HG02938 (cell line): ENCODE measurements at regions not wholly inside any gene's neighbourhood (a gene's known extent, or its start where the extent isn't known, plus 50 kb on each side); places are given as distances from the start of the nearest gene placed in this dataset.

Experiments used
- ATAC-seq: cut with Tn5 transposase; IDR thresholded peaks from one replicate; pipeline ENCODE4 v1.9.1; 2021; ENCODE audit warnings: mild to moderate bottlenecking, moderate library complexity; ENCODE audit not compliant: unreplicated experiment

GRCh38 chr6:2433266-2433665 is 187.9 kb upstream of the GMDS start:
- ATAC-seq = no peak

GRCh38 chr6:2432292-2432691 is 186.9 kb upstream of the GMDS start:
- ATAC-seq = no peak

GRCh38 chr6:2430612-2431011 is 185.2 kb upstream of the GMDS start:
- no peak for ATAC-seq

- ATAC-seq = no peak
Observed at GRCh38 chr6:2429460-2429859, 184.1 kb upstream of the GMDS start.

- ATAC-seq = no peak
Observed at GRCh38 chr6:2429032-2429431, 183.6 kb upstream of the GMDS start.

GRCh38 chr6:2426561-2427340 is 181.3 kb upstream of the GMDS start:
- ATAC-seq = no peak

- ATAC-seq = no peak
Observed at GRCh38 chr6:2416128-2416712, 170.8 kb upstream of the GMDS start.

GRCh38 chr6:2414885-2415547 is 169.6 kb upstream of the GMDS start:
- no peak for ATAC-seq

GRCh38 chr6:2412731-2413130 is 167.3 kb upstream of the GMDS start:
- ATAC-seq = no peak

- no peak for ATAC-seq
Observed at GRCh38 chr6:2410656-2411380, 165.4 kb upstream of the GMDS start.

GRCh38 chr6:2407525-2407924 is 162.1 kb upstream of the GMDS start:
- no peak for ATAC-seq

- ATAC-seq = no peak
Observed at GRCh38 chr6:2404211-2404929, 159.0 kb upstream of the GMDS start.

GRCh38 chr6:2403546-2403945 is 158.1 kb upstream of the GMDS start:
- no peak for ATAC-seq

- ATAC-seq = no peak
Observed at GRCh38 chr6:2396846-2397630, 151.6 kb upstream of the GMDS start.

GRCh38 chr6:2396042-2396657 is 150.7 kb upstream of the GMDS start:
- ATAC-seq = no peak

GRCh38 chr6:2388554-2389324 is 143.3 kb upstream of the GMDS start:
- ATAC-seq = no peak

GRCh38 chr6:2387445-2387844 is 142.0 kb upstream of the GMDS start:
- ATAC-seq = no peak

- ATAC-seq = no peak
Observed at GRCh38 chr6:2385471-2385983, 140.1 kb upstream of the GMDS start.

GRCh38 chr6:2384528-2384927 is 139.1 kb upstream of the GMDS start:
- ATAC-seq = no peak
